ENCODE measurements at regions not wholly inside any gene's neighbourhood (a gene's known extent, or its start where the extent isn't known, plus 50 kb on each side); places are given as distances from the start of the nearest gene placed in this dataset.

DNA sequence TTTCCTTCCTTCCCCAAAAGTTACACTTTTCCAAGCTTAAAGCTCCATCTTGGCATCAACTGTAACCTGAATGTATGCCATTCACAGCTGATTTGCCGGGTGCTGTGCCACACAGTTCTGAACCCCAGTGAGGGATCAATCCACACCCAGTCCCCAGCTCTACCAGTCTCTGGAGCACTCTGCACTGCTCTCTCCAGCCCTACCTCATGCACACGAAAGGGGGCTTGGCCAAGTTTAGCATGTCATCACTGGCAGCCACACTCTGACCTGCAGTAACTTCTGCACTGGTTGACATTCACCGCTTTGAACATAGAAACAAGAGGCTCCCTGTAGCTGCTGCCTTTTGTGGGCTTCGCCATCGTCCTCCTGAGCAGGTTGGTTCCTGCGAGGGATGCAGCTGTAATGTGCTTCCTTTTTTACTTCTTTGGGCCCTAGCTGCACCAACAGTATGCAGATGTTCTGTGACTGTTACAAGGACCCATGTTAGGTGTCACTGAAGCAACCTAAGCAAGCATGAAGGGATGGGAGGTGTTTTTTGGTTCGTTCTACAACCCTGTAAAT, 135.4 kb upstream of the SLC44A3 start (continued):
- TF ChIP-seq, protein P1, sequence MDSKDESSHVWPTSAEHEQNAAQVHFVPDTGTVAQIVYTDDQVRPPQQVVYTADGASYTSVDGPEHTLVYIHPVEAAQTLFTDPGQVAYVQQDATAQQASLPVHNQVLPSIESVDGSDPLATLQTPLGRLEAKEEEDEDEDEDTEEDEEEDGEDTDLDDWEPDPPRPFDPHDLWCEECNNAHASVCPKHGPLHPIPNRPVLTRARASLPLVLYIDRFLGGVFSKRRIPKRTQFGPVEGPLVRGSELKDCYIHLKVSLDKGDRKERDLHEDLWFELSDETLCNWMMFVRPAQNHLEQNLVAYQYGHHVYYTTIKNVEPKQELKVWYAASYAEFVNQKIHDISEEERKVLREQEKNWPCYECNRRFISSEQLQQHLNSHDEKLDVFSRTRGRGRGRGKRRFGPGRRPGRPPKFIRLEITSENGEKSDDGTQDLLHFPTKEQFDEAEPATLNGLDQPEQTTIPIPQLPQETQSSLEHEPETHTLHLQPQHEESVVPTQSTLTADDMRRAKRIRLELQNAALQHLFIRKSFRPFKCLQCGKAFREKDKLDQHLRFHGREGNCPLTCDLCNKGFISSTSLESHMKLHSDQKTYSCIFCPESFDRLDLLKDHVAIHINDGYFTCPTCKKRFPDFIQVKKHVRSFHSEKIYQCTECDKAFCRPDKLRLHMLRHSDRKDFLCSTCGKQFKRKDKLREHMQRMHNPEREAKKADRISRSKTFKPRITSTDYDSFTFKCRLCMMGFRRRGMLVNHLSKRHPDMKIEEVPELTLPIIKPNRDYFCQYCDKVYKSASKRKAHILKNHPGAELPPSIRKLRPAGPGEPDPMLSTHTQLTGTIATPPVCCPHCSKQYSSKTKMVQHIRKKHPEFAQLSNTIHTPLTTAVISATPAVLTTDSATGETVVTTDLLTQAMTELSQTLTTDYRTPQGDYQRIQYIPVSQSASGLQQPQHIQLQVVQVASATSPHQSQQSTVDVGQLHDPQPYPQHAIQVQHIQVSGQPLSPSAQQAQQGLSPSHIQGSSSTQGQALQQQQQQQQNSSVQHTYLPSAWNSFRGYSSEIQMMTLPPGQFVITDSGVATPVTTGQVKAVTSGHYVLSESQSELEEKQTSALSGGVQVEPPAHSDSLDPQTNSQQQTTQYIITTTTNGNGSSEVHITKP (tag by site-specific recombination; IDR thresholded peaks at IDR 0.05) = no peak
- no peak for TF ChIP-seq ZNF549 (tag by site-specific recombination; IDR thresholded peaks at IDR 0.05)
- no peak for TF ChIP-seq ZNF600 (tag by site-specific recombination; IDR thresholded peaks at IDR 0.05)
- TF ChIP-seq ZNF626 (tag by site-specific recombination; IDR thresholded peaks at IDR 0.05) = no peak
- TF ChIP-seq ZNF571 (tag by site-specific recombination; IDR thresholded peaks at IDR 0.05) = no peak
- TF ChIP-seq, protein P2, sequence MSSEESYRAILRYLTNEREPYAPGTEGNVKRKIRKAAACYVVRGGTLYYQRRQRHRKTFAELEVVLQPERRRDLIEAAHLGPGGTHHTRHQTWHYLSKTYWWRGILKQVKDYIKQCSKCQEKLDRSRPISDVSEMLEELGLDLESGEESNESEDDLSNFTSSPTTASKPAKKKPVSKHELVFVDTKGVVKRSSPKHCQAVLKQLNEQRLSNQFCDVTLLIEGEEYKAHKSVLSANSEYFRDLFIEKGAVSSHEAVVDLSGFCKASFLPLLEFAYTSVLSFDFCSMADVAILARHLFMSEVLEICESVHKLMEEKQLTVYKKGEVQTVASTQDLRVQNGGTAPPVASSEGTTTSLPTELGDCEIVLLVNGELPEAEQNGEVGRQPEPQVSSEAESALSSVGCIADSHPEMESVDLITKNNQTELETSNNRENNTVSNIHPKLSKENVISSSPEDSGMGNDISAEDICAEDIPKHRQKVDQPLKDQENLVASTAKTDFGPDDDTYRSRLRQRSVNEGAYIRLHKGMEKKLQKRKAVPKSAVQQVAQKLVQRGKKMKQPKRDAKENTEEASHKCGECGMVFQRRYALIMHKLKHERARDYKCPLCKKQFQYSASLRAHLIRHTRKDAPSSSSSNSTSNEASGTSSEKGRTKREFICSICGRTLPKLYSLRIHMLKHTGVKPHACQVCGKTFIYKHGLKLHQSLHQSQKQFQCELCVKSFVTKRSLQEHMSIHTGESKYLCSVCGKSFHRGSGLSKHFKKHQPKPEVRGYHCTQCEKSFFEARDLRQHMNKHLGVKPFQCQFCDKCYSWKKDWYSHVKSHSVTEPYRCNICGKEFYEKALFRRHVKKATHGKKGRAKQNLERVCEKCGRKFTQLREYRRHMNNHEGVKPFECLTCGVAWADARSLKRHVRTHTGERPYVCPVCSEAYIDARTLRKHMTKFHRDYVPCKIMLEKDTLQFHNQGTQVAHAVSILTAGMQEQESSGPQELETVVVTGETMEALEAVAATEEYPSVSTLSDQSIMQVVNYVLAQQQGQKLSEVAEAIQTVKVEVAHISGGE (tag by site-specific recombination; conservative IDR thresholded peaks at IDR 0.05; ENCODE audit: low read depth) = no peak

DNA sequence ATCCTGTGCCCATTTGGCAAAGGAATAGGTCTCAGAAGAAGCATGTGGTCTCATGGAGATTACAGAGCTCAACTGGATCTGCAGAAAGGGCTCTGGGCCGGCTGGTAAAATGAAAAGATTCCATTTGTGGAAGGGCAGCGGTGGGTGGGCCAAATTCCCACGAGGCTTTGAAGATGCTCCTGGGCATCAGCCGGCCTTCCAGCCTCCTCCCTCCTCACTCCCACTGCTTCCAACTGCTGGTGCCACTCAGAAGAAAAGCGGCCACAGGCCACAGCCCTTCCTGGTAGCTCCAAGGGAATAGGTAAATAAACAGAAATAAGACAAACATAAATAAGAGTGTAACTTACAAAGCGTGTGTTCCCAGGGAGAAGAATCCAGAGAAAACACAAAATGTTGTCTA, 136.3 kb upstream of the SLC44A3 start:
- H3K4me3 ChIP-seq (ENCODE audit: low read depth, low read length) = no peak overlapping the region
- H3K36me3 ChIP-seq (ENCODE audit: control insufficient read depth in 2 of 2, insufficient read depth in 1 of 2, low read length in 2 of 2) = no peaks in the 10 kb centered on the region
- ChIA-PET POLR2A (no interaction called here), CTCF (interaction anchor here (0.7 to 1.0 kb wide), 3 partner anchors 119 to 209 kb away, joined by 3 read pairs; no protein-coding TSS in a partner anchor)
- TF ChIP-seq ZNF529 (tag by site-specific recombination; IDR thresholded peaks at IDR 0.05; ENCODE audit: insufficient replicate concordance) (no peak), ZNF510 (tag by site-specific recombination; IDR thresholded peaks at IDR 0.05; ENCODE audit: insufficient replicate concordance) (no peak), KLF16 (tag by site-specific recombination; IDR thresholded peaks at IDR 0.05) (no peak), ZSCAN23 (tag by site-specific recombination; IDR thresholded peaks at IDR 0.05) (no peak), ZNF549 (tag by site-specific recombination; IDR thresholded peaks at IDR 0.05) (no peak), ZNF701 (tag by site-specific recombination; IDR thresholded peaks at IDR 0.05) (no peak), ZNF121 (tag by site-specific recombination; IDR thresholded peaks at IDR 0.05) (no peak)
- TF ChIP-seq, protein P3, sequence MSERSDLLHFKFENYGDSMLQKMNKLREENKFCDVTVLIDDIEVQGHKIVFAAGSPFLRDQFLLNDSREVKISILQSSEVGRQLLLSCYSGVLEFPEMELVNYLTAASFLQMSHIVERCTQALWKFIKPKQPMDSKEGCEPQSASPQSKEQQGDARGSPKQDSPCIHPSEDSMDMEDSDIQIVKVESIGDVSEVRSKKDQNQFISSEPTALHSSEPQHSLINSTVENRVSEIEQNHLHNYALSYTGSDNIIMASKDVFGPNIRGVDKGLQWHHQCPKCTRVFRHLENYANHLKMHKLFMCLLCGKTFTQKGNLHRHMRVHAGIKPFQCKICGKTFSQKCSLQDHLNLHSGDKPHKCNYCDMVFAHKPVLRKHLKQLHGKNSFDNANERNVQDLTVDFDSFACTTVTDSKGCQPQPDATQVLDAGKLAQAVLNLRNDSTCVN (tag by site-specific recombination; optimal IDR thresholded peaks at IDR 0.05) = no peak
- TF ChIP-seq, protein P4, sequence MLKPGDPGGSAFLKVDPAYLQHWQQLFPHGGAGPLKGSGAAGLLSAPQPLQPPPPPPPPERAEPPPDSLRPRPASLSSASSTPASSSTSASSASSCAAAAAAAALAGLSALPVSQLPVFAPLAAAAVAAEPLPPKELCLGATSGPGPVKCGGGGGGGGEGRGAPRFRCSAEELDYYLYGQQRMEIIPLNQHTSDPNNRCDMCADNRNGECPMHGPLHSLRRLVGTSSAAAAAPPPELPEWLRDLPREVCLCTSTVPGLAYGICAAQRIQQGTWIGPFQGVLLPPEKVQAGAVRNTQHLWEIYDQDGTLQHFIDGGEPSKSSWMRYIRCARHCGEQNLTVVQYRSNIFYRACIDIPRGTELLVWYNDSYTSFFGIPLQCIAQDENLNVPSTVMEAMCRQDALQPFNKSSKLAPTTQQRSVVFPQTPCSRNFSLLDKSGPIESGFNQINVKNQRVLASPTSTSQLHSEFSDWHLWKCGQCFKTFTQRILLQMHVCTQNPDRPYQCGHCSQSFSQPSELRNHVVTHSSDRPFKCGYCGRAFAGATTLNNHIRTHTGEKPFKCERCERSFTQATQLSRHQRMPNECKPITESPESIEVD (tag by site-specific recombination; IDR thresholded peaks at IDR 0.05) = no peak
- TF ChIP-seq, protein P5, sequence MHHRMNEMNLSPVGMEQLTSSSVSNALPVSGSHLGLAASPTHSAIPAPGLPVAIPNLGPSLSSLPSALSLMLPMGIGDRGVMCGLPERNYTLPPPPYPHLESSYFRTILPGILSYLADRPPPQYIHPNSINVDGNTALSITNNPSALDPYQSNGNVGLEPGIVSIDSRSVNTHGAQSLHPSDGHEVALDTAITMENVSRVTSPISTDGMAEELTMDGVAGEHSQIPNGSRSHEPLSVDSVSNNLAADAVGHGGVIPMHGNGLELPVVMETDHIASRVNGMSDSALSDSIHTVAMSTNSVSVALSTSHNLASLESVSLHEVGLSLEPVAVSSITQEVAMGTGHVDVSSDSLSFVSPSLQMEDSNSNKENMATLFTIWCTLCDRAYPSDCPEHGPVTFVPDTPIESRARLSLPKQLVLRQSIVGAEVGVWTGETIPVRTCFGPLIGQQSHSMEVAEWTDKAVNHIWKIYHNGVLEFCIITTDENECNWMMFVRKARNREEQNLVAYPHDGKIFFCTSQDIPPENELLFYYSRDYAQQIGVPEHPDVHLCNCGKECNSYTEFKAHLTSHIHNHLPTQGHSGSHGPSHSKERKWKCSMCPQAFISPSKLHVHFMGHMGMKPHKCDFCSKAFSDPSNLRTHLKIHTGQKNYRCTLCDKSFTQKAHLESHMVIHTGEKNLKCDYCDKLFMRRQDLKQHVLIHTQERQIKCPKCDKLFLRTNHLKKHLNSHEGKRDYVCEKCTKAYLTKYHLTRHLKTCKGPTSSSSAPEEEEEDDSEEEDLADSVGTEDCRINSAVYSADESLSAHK (tag by site-specific recombination; IDR thresholded peaks at IDR 0.05) = no peak
- no peaks in the 10 kb centered on the region for H3K9me3 ChIP-seq (ENCODE audit: control insufficient read depth, insufficient read depth, low read depth, low read length)
- no peak overlapping the region for H3K27ac ChIP-seq (ENCODE audit: extremely low read depth, low read depth, low read length)
- H3K4me1 ChIP-seq (ENCODE audit: control insufficient read depth, insufficient read depth, low read length) = no peaks in the 10 kb centered on the region
